HepG2 (cell line): ENCODE measurements at regions not wholly inside any gene's neighbourhood (a gene's known extent, or its start where the extent isn't known, plus 50 kb on each side); places are given as distances from the start of the nearest gene placed in this dataset.

Source experiments
- ATAC-seq: fragments of 200-7000 bp; cut with Tn5 transposase; 3 replicates; pipeline ENCODE4 v1.9.1; 2020; ENCODE audit warnings: mild to moderate bottlenecking, moderate library complexity
- BruUV-seq: library from RNA; stranded (reverse); fragments of 400-500 nt; replicated peaks from 2 replicates; lab custom pipeline; 2021; lab: Mats Ljungman, UMichigan
- CTCF ChIA-PET: fragments of 300-600 bp; formaldehyde crosslinking; extraction: SDS; loops from one replicate; lab custom pipeline; 2021; ENCODE audit warnings: low total read pairs, inconsistent platforms, low intra/inter-chr PET ratio; lab: Yijun Ruan, JAX
- POLR2A ChIA-PET: fragments of 350-600 bp; sonication (Branson Sonifier 250); formaldehyde crosslinking; loops from one replicate; lab custom pipeline; 2020; ENCODE audit warnings: antibody characterized with exemption, inconsistent platforms; lab: Yijun Ruan, JAX
- DNase-seq: peaks from one replicate; pipeline ENCODE4 v3.0.0-alpha.2; 2015; ENCODE audit warnings: low spot score
- FAIRE-seq: peaks from 3 replicates; lab custom pipeline; 2011; peaks lifted over from hg19 to GRCh38; lab: Jason Lieb, UNC
- H2AFZ ChIP-seq: one replicate; pipeline ENCODE4 v1.6.1; 2011; ENCODE audit warnings: low read length, inconsistent platforms
- H3K27ac ChIP-seq: fragments of 300-600 bp; 3 replicates; pipeline ENCODE4 v1.8.0; 2011; ENCODE audit warnings: mixed run types, mild to moderate bottlenecking, mixed read lengths, low read length, inconsistent platforms; ENCODE audit not compliant: insufficient read depth; ENCODE audit errors: extremely low read length
- H3K27me3 ChIP-seq, 2 experiments: fragments of 200-600 bp in 1 of 2; 2 replicates in 1 of 2; 3 replicates in 1 of 2; pipeline versions ENCODE4 v1.6.0 to v1.8.0; 2011; ENCODE audit warnings: low read length in 2 of 2, mild to moderate bottlenecking in 2 of 2, moderate library complexity in 2 of 2, inconsistent platforms in 1 of 2; ENCODE audit not compliant: insufficient read depth in 2 of 2, control insufficient read depth in 1 of 2
- H3K36me3 ChIP-seq, 2 experiments: fragments of 200-600 bp in 1 of 2; replicated peaks in 1 of 2; 2 replicates in 1 of 2; 3 replicates in 1 of 2; pipeline versions ENCODE4 v1.5.1 to v1.8.0; 2011; ENCODE audit warnings: low read length in 2 of 2, inconsistent platforms in 1 of 2; ENCODE audit not compliant: insufficient read depth in 2 of 2, control insufficient read depth in 1 of 2
- H3K4me1 ChIP-seq: 2 replicates; pipeline ENCODE4 v1.5.1; 2012; ENCODE audit warnings: low read length, inconsistent platforms; ENCODE audit not compliant: insufficient read depth
- H3K4me2 ChIP-seq: 2 replicates; pipeline ENCODE4 v1.6.0; 2011; ENCODE audit warnings: low read depth, low read length, inconsistent platforms
- H3K4me3 ChIP-seq, 3 experiments: fragments of 200-600 bp in 1 of 3; sonication (generic), shearing (Covaris generic) in 1 of 3; replicated peaks in 1 of 3; 2 replicates each; pipeline ENCODE4 v1.5.1; 2011 to 2016; ENCODE audit warnings: low read length in 3 of 3, inconsistent platforms in 2 of 3, low read depth in 2 of 3, mild to moderate bottlenecking in 2 of 3, control low read depth in 1 of 3, mixed read lengths in 1 of 3; ENCODE audit not compliant: insufficient read depth in 1 of 3
- H3K79me2 ChIP-seq: one replicate; pipeline ENCODE4 v1.6.1; 2011; ENCODE audit warnings: low read length, inconsistent platforms; ENCODE audit not compliant: insufficient read depth
- H3K9ac ChIP-seq: 2 replicates; pipeline ENCODE4 v1.6.0; 2011; ENCODE audit warnings: mild to moderate bottlenecking, low read depth, low read length, inconsistent platforms; ENCODE audit not compliant: insufficient read depth
- H3K9me3 ChIP-seq: 2 replicates; pipeline ENCODE4 v1.5.1; 2012; ENCODE audit warnings: mild to moderate bottlenecking, low read length
- H4K20me1 ChIP-seq: 2 replicates; pipeline ENCODE4 v1.6.0; 2011; ENCODE audit warnings: inconsistent platforms, mild to moderate bottlenecking, low read length, moderate library complexity; ENCODE audit not compliant: insufficient read depth
- DPF2 ChIP-seq: sonication (generic); formaldehyde crosslinking; IDR thresholded peaks from 2 replicates; pipeline ENCODE4 v1.4.0; 2020; ENCODE audit warnings: mild to moderate bottlenecking, low read depth, missing genetic modification reagents, borderline replicate concordance
- FUBP1 ChIP-seq: sonication (generic); formaldehyde crosslinking; IDR thresholded peaks from 2 replicates; pipeline ENCODE4 v1.5.1; 2020; ENCODE audit warnings: missing genetic modification reagents, mild to moderate bottlenecking, borderline replicate concordance
- JARID2 ChIP-seq: sonication (generic); formaldehyde crosslinking; IDR thresholded peaks from 2 replicates; pipeline ENCODE4 v1.8.1; 2023; ENCODE audit warnings: missing genetic modification reagents, inconsistent platforms; ENCODE audit not compliant: insufficient replicate concordance
- MATR3 ChIP-seq: sonication (generic); formaldehyde crosslinking; IDR thresholded peaks from 2 replicates; pipeline ENCODE4 v1.4.0; 2020; ENCODE audit warnings: missing genetic modification reagents
- PPARG ChIP-seq: conservative IDR thresholded peaks from 2 replicates; pipeline ENCODE4 v1.6.1; 2016; ENCODE audit warnings: missing biosample characterization, missing genetic modification reagents
- RFXANK ChIP-seq: IDR thresholded peaks from 2 replicates; pipeline ENCODE4 v1.6.1; 2016
- SSRP1 ChIP-seq: IDR thresholded peaks from 2 replicates; pipeline ENCODE4 v1.6.1; 2016; ENCODE audit warnings: control low read depth
- TEAD2 ChIP-seq: sonication (generic); formaldehyde crosslinking; IDR thresholded peaks from 2 replicates; pipeline ENCODE4 v1.9.0; 2021; ENCODE audit warnings: missing genetic modification reagents
- ZBED4 ChIP-seq: sonication (generic); formaldehyde crosslinking; IDR thresholded peaks from 2 replicates; pipeline ENCODE4 v1.4.0; 2020; ENCODE audit warnings: missing genetic modification reagents, borderline replicate concordance
- ZBTB43 ChIP-seq: sonication (generic); formaldehyde crosslinking; conservative IDR thresholded peaks from 2 replicates; pipeline ENCODE4 v1.4.0; 2020; ENCODE audit warnings: missing genetic modification reagents
- ZFP90 ChIP-seq: sonication (generic); formaldehyde crosslinking; IDR thresholded peaks from 2 replicates; pipeline ENCODE4 v1.8.0; 2022; ENCODE audit warnings: missing genetic modification reagents, mild to moderate bottlenecking, inconsistent platforms, borderline replicate concordance
- ZNF143 ChIP-seq: sonication (generic); formaldehyde crosslinking; IDR thresholded peaks from 2 replicates; pipeline ENCODE4 v1.4.0; 2020; ENCODE audit warnings: missing genetic modification reagents
- ZNF234 ChIP-seq: sonication (generic); formaldehyde crosslinking; conservative IDR thresholded peaks from 2 replicates; pipeline ENCODE4 v1.5.1; 2020; ENCODE audit warnings: mild to moderate bottlenecking, missing genetic modification reagents
- ZNF484 ChIP-seq: sonication (generic); formaldehyde crosslinking; IDR thresholded peaks from 2 replicates; pipeline ENCODE4 v1.5.1; 2020; ENCODE audit warnings: mild to moderate bottlenecking, low read depth, missing genetic modification reagents, borderline replicate concordance
- ZNF546 ChIP-seq: sonication (generic); formaldehyde crosslinking; conservative IDR thresholded peaks from 2 replicates; pipeline ENCODE4 v1.8.1; 2023; ENCODE audit warnings: mild to moderate bottlenecking, missing genetic modification reagents
- ZNF747 ChIP-seq: sonication (generic); formaldehyde crosslinking; IDR thresholded peaks from 2 replicates; pipeline ENCODE4 v1.8.1; 2023; ENCODE audit warnings: missing genetic modification reagents, mild to moderate bottlenecking, borderline replicate concordance
- ZNF878 ChIP-seq: sonication (generic); formaldehyde crosslinking; IDR thresholded peaks from 2 replicates; pipeline ENCODE4 v1.8.1; 2023; ENCODE audit warnings: mild to moderate bottlenecking, missing genetic modification reagents, moderate library complexity
- WGBS: methylation state at CpG from one replicate; pipeline ENCODE4 v1.1.6; 2017; ENCODE audit warnings: low lambda C conversion rate; 5-methylcytosine and 5-hydroxymethylcytosine counted together
- in situ Hi-C: cut with HindIII; loops from 2 replicates; pipeline ENCODE4 v1.10.0; 2017; ENCODE audit warnings: low pct_unique_long_range_greater_than_20kb; ENCODE audit not compliant: extremely low pct_ligation_motif_present
- intact Hi-C: fragments of 100-400 bp; cut with micrococcal nuclease; formaldehyde crosslinking; loops from one replicate; pipeline ENCODE4 v1.10.0; 2022; ENCODE audit not compliant: unreplicated experiment

- TF ChIP-seq ZBED4 (CRISPR knock-in tag) (no peak), ZNF878 (CRISPR knock-in tag) (no peak), ZNF747 (no peak), ZNF234 (CRISPR knock-in tag) (no peak)
Measured at GRCh38 chr19:30091456-30091855, 149.4 kb downstream of the URI1 start (continued).

- Histone ChIP-seq H3K9ac (no peak overlapping the region), H3K4me2 (no peak overlapping the region), H3K9me3 (no peaks in the 10 kb centered on the region), H4K20me1 (no peaks in the 10 kb centered on the region), H3K4me3 (no peak overlapping the region), H3K27ac (no peak overlapping the region), H3K27me3 (peaks cover 5 to 17% of the 10 kb centered on the region in 2 experiments; a peak in 4 of 5 replicates), H2AFZ (no peak overlapping the region), H3K4me1 (no peaks in the 10 kb centered on the region), H3K79me2 (no peaks in the 10 kb centered on the region), H3K36me3 (no peaks in the 10 kb centered on the region)
- ChIA-PET CTCF (no interaction called here), POLR2A (no interaction called here)
- no TSS peak for BruUV-seq
- WGBS, result 0% methylated on average over 1 of the region's 3 CpGs
- no peak for DNase-seq
- intact Hi-C loops, result no loop called here
- no peak for ATAC-seq
- in situ Hi-C loops, result no loop called here
- FAIRE-seq, result no peak
- TF ChIP-seq ZBTB43 (no peak), ZNF143 (CRISPR knock-in tag) (no peak), PPARG (no peak), DPF2 (CRISPR knock-in tag) (no peak), ZFP90 (CRISPR knock-in tag) (no peak), ZNF546 (CRISPR knock-in tag) (no peak), FUBP1 (CRISPR knock-in tag) (no peak), TEAD2 (CRISPR knock-in tag) (no peak), RFXANK (CRISPR knock-in tag) (no peak), JARID2 (no peak), MATR3 (CRISPR knock-in tag) (no peak), ZNF484 (CRISPR knock-in tag) (no peak), SSRP1 (CRISPR knock-in tag) (no peak)
Measured at GRCh38 chr19:30091856-30092255, 149.8 kb downstream of the URI1 start.
